Hepatocyte (in vitro differentiated cells): ENCODE measurements at regions not wholly inside any gene's neighbourhood (a gene's known extent, or its start where the extent isn't known, plus 50 kb on each side); places are given as distances from the start of the nearest gene placed in this dataset.

Source experiments
- DNase-seq: peaks from one replicate; pipeline ENCODE4 v3.0.0-alpha.2; 2016; ENCODE audit warnings: low spot score
- H2AFZ ChIP-seq: fragments of 200-600 bp; sonication (generic); 2 replicates; pipeline ENCODE4 v1.6.0; 2016; ENCODE audit warnings: antibody characterized with exemption, mild to moderate bottlenecking
- H3K27ac ChIP-seq: fragments of 200-600 bp; sonication (generic); 2 replicates; pipeline ENCODE4 v1.5.1; 2016; ENCODE audit warnings: mild to moderate bottlenecking
- H3K27me3 ChIP-seq: fragments of 200-600 bp; sonication (generic); 2 replicates; pipeline ENCODE4 v1.6.1; 2016
- H3K36me3 ChIP-seq: fragments of 200-600 bp; sonication (generic); replicated peaks from 2 replicates; pipeline ENCODE4 v1.5.1; 2016; ENCODE audit warnings: low read depth; ENCODE audit not compliant: insufficient read depth
- H3K4me1 ChIP-seq: fragments of 200-600 bp; sonication (generic); 2 replicates; pipeline ENCODE4 v1.5.1; 2016; ENCODE audit warnings: mild to moderate bottlenecking, moderate library complexity; ENCODE audit not compliant: insufficient read depth
- H3K4me2 ChIP-seq: fragments of 200-600 bp; sonication (generic); 2 replicates; pipeline ENCODE4 v1.6.0; 2016
- H3K4me3 ChIP-seq: fragments of 200-600 bp; sonication (generic); 2 replicates; pipeline ENCODE4 v1.5.1; 2016; ENCODE audit warnings: mild to moderate bottlenecking
- H3K79me2 ChIP-seq: fragments of 200-600 bp; sonication (generic); 2 replicates; pipeline ENCODE4 v1.6.0; 2017; ENCODE audit warnings: mild to moderate bottlenecking
- H3K9me2 ChIP-seq: fragments of 200-600 bp; sonication (generic); replicated peaks from 2 replicates; pipeline ENCODE4 v1.6.0; 2017; ENCODE audit warnings: mild to moderate bottlenecking; ENCODE audit not compliant: insufficient read depth
- H3K9me3 ChIP-seq: fragments of 200-600 bp; sonication (generic); 2 replicates; pipeline ENCODE4 v1.5.1; 2016; ENCODE audit warnings: low read depth, mild to moderate bottlenecking
- H4K20me1 ChIP-seq: fragments of 200-600 bp; sonication (generic); 2 replicates; pipeline ENCODE4 v1.6.0; 2016; ENCODE audit warnings: mild to moderate bottlenecking; ENCODE audit not compliant: insufficient read depth, poor library complexity, severe bottlenecking
- CTCF ChIP-seq: fragments of 200-600 bp; sonication (generic); IDR thresholded peaks from 2 replicates; pipeline ENCODE4 v1.5.1; 2016; ENCODE audit warnings: antibody characterized with exemption, mild to moderate bottlenecking; ENCODE audit not compliant: poor library complexity
- EZH2 ChIP-seq: fragments of 200-600 bp; sonication (generic); IDR thresholded peaks from 2 replicates; pipeline ENCODE4 v1.6.1; 2016; ENCODE audit warnings: antibody characterized with exemption, mild to moderate bottlenecking, borderline replicate concordance
- EZH2phosphoT487 ChIP-seq: fragments of 200-600 bp; sonication (generic); IDR thresholded peaks from one replicate; pipeline ENCODE4 v1.6.1; 2018; ENCODE audit warnings: antibody characterized with exemption, mild to moderate bottlenecking, low read depth, moderate library complexity; ENCODE audit not compliant: unreplicated experiment, severe bottlenecking
- WGBS: methylation state at CpG from one replicate; pipeline ENCODE4 v1.1.6; 2016; ENCODE audit warnings: low lambda C conversion rate; ENCODE audit errors: missing lambda C conversion rate; 5-methylcytosine and 5-hydroxymethylcytosine counted together

GRCh38 chr1:208603721-208604120 lies 359.5 kb upstream of the PLXNA2 start:
- WGBS, result 68% methylated on average over 2 of the region's 2 CpGs
- Histone ChIP-seq H3K36me3 (no peaks in the 10 kb centered on the region), H3K27ac (no peak overlapping the region), H3K79me2 (no peaks in the 10 kb centered on the region), H3K4me3 (no peak overlapping the region), H3K9me3 (no peaks in the 10 kb centered on the region), H3K4me2 (no peak overlapping the region), H3K9me2 (no peaks in the 10 kb centered on the region), H2AFZ (no peak overlapping the region), H4K20me1 (no peaks in the 10 kb centered on the region), H3K4me1 (no peaks in the 10 kb centered on the region), H3K27me3 (no peaks in the 10 kb centered on the region)
- TF ChIP-seq EZH2 (no peak), CTCF (no peak), EZH2phosphoT487 (no peak)
- no peak for DNase-seq

DNA sequence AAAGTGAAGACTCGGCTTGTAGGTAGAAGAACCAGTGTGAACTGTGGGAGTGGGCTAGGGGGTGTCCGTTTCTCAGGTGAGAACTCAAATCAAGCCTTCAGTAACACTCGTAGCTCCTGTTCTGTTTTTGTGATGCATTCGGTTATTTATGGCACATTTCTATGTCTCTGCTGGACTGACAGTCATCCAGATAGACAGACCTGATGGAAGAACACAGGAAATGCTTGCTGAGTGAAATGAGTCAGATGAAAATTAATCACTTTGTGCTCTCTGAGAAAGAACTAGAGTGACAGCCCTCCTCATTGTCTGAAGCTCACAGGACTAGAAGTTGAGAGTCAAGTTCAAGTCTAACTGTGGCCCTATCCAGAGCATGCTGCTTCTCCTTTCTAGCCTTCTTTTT lies 360.1 kb upstream of the PLXNA2 start:
- Histone ChIP-seq H3K4me2 (no peak overlapping the region), H3K27ac (no peak overlapping the region), H3K27me3 (no peaks in the 10 kb centered on the region), H3K9me3 (no peaks in the 10 kb centered on the region), H3K79me2 (no peaks in the 10 kb centered on the region), H3K9me2 (no peaks in the 10 kb centered on the region), H2AFZ (no peak overlapping the region), H3K4me1 (no peaks in the 10 kb centered on the region), H3K4me3 (no peak overlapping the region), H3K36me3 (no peaks in the 10 kb centered on the region), H4K20me1 (no peaks in the 10 kb centered on the region)
- no peak for TF ChIP-seq EZH2
- TF ChIP-seq CTCF, result no peak
- no peak for TF ChIP-seq EZH2phosphoT487
- 62% methylated on average over 4 of the region's 4 CpGs for WGBS
- DNase-seq, result no peak

DNA sequence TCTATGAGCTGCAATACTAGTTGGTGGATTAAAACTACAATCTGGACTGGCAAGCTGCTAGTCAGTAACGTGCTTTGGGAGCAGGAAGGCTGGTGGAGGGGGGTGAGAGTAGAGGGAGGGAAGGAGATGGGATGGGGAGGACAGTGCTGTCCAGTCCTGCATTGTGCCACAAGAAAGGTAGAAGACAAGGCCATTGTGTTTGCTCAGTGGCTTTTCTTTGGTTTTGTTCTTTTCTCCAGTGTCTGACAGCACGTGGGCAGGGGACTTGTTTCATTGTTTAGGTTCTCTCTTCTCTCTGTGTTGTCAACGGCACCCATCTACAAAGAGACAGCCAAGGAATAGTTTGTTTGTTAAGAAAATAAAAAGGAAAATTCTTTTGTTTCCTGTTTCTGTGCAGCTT lies 362.8 kb upstream of the PLXNA2 start:
- Histone ChIP-seq H3K4me2 (no peak overlapping the region), H3K79me2 (no peaks in the 10 kb centered on the region), H3K9me3 (no peaks in the 10 kb centered on the region), H3K27me3 (no peaks in the 10 kb centered on the region), H4K20me1 (no peaks in the 10 kb centered on the region), H3K9me2 (no peaks in the 10 kb centered on the region), H3K4me1 (no peaks in the 10 kb centered on the region), H3K4me3 (no peak overlapping the region), H3K27ac (no peak overlapping the region), H3K36me3 (no peaks in the 10 kb centered on the region), H2AFZ (no peak overlapping the region)
- TF ChIP-seq EZH2phosphoT487, result no peak
- TF ChIP-seq CTCF, result no peak
- no peak for TF ChIP-seq EZH2
- 68% methylated on average over 3 of the region's 3 CpGs for WGBS
- DNase-seq, result no peak

GRCh38 chr1:208607616-208608015 lies 363.4 kb upstream of the PLXNA2 start:
- H3K27ac ChIP-seq, result no peak overlapping the region
- H4K20me1 ChIP-seq, result no peaks in the 10 kb centered on the region
- H3K9me2 ChIP-seq, result no peaks in the 10 kb centered on the region
- no peaks in the 10 kb centered on the region for H3K4me1 ChIP-seq
- no peaks in the 10 kb centered on the region for H3K36me3 ChIP-seq
- H3K79me2 ChIP-seq, result no peaks in the 10 kb centered on the region
- DNase-seq, result no peak
- H2AFZ ChIP-seq, result no peak overlapping the region
- no peak overlapping the region for H3K4me3 ChIP-seq
- WGBS, result 94% methylated on average over 1 of the region's 1 CpG
- no peaks in the 10 kb centered on the region for H3K9me3 ChIP-seq
- no peak for TF ChIP-seq CTCF
- TF ChIP-seq EZH2phosphoT487, result no peak
- H3K4me2 ChIP-seq, result no peak overlapping the region
- no peaks in the 10 kb centered on the region for H3K27me3 ChIP-seq
